ENCODE measurements at regions not wholly inside any gene's neighbourhood (a gene's known extent, or its start where the extent isn't known, plus 50 kb on each side); places are given as distances from the start of the nearest gene placed in this dataset.

DNA sequence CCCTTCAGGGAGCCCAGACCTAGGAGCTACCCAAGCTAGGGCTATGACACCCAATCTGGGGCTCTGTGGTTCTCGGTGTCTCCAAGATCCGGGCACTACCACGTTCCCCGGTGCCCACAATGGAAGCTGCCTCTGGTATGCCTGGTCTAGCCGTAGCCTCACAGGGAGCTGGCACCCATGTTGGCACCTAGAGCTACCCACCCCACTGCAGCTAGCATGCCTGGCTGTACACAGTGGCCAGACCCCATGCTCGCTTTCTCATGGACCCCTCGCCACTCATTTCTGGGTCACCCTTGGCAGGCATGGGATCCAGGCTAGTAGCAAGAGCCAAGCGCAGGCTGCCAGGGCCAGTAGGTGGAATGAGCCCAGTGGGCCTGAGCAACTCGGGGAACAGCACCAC, 109.0 kb downstream of the CYLC2 start:
- no peak overlapping the region for H3K4me2 ChIP-seq (ENCODE audit: insufficient read depth, low read length, poor library complexity, severe bottlenecking)
- H4K91ac ChIP-seq (ENCODE audit: low read depth, low read length, poor library complexity): no peak overlapping the region
- peak overlapping the region; percentile 1 for H3K14ac ChIP-seq (ENCODE audit: low read length)
- H2AK5ac ChIP-seq (ENCODE audit: low read depth, low read length): no peak overlapping the region
- no peak overlapping the region for H3K23ac ChIP-seq (ENCODE audit: low read depth, low read length, poor library complexity)
- H2BK15ac ChIP-seq (ENCODE audit: low read length): no peak overlapping the region
- no peaks in the 10 kb centered on the region for H3K27me3 ChIP-seq (ENCODE audit: control insufficient read depth in 3 of 3, insufficient read depth in 3 of 3, low read depth in 1 of 3, low read length in 3 of 3)
- no peaks in the 10 kb centered on the region for H3K36me3 ChIP-seq (replicated peaks in 1 of 2; ENCODE audit: control insufficient read depth in 2 of 2, insufficient read depth in 2 of 2, low read length in 2 of 2)
- H2BK120ac ChIP-seq (ENCODE audit: low read depth, low read length): no peak overlapping the region
- DNase-seq (ENCODE audit: low spot score): no peak
- no peak overlapping the region for H3K9ac ChIP-seq (ENCODE audit: low read depth, low read length, poor library complexity)
- no peak overlapping the region for H3K18ac ChIP-seq (ENCODE audit: low read length)
- H3K9me3 ChIP-seq (replicated peaks in 1 of 2; ENCODE audit: control insufficient read depth in 2 of 2, insufficient read depth in 1 of 2, low read depth in 1 of 2, low read length in 2 of 2): peaks cover 0 to 3% of the 10 kb centered on the region in 2 donors
- H3K27ac ChIP-seq (replicated peaks; ENCODE audit: low read length): no peak overlapping the region
- H4K8ac ChIP-seq (ENCODE audit: low read depth, low read length): no peak overlapping the region
- H2BK12ac ChIP-seq (ENCODE audit: low read length): no peak overlapping the region
- no CpG with 5 or more reads among the region's 9 CpGs for WGBS, 2 donors (ENCODE audit: extremely low coverage in 2 of 2, insufficient read length in 2 of 2, insufficient replicate concordance in 1 of 2)
- no peak overlapping the region for H3K4ac ChIP-seq (ENCODE audit: low read length)
- H2AFZ ChIP-seq (ENCODE audit: low read length): no peak overlapping the region
- no peak overlapping the region for H3K4me3 ChIP-seq (ENCODE audit: low read length in 2 of 2)
- no peaks in the 10 kb centered on the region for H3K4me1 ChIP-seq (ENCODE audit: control insufficient read depth in 2 of 2, insufficient read depth in 1 of 2, low read depth in 1 of 2, low read length in 2 of 2)
- no peak overlapping the region for H2BK5ac ChIP-seq (ENCODE audit: low read length)
- H3K79me1 ChIP-seq (ENCODE audit: low read depth, low read length): no peaks in the 10 kb centered on the region

DNA sequence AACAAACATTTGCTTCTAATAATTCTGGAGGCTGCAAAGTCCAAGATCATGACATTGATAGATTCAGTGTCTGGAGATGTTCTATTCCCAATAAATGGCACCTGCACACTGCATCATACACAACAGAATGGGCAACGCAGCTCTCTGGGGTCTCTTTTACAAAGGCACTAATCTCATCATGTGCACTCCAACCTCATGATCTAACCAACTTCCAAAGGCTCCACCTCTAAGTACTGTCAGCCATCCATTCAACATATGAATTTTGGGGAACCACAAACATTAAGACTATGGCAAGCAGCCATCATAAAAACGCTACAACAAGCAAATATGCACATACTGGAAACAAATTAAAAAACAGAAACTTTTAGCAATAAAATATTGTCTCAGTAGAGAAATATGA, 121.1 kb downstream of the CYLC2 start:
- H3K9me3 ChIP-seq (replicated peaks in 1 of 2; ENCODE audit: control insufficient read depth in 2 of 2, insufficient read depth in 1 of 2, low read depth in 1 of 2, low read length in 2 of 2): no peaks in the 10 kb centered on the region
- H3K9ac ChIP-seq (ENCODE audit: low read depth, low read length, poor library complexity): no peak overlapping the region
- H2BK120ac ChIP-seq (ENCODE audit: low read depth, low read length): no peak overlapping the region
- no peak overlapping the region for H3K27ac ChIP-seq (replicated peaks; ENCODE audit: low read length)
- no peaks in the 10 kb centered on the region for H3K4me1 ChIP-seq (ENCODE audit: control insufficient read depth in 2 of 2, insufficient read depth in 1 of 2, low read depth in 1 of 2, low read length in 2 of 2)
- no peak overlapping the region for H3K18ac ChIP-seq (ENCODE audit: low read length)
- no peak overlapping the region for H3K4me3 ChIP-seq (ENCODE audit: low read length in 2 of 2)
- H4K8ac ChIP-seq (ENCODE audit: low read depth, low read length): no peak overlapping the region
- H3K79me1 ChIP-seq (ENCODE audit: low read depth, low read length): no peaks in the 10 kb centered on the region
- no peaks in the 10 kb centered on the region for H3K36me3 ChIP-seq (replicated peaks in 1 of 2; ENCODE audit: control insufficient read depth in 2 of 2, insufficient read depth in 2 of 2, low read length in 2 of 2)
- H3K4me2 ChIP-seq (ENCODE audit: insufficient read depth, low read length, poor library complexity, severe bottlenecking): no peak overlapping the region
- H4K91ac ChIP-seq (ENCODE audit: low read depth, low read length, poor library complexity): no peak overlapping the region
- H2AFZ ChIP-seq (ENCODE audit: low read length): no peak overlapping the region
- no peak overlapping the region for H2BK15ac ChIP-seq (ENCODE audit: low read length)
- WGBS, 2 donors (ENCODE audit: extremely low coverage in 2 of 2, insufficient read length in 2 of 2, insufficient replicate concordance in 1 of 2): no CpG with 5 or more reads among the region's 2 CpGs
- no peaks in the 10 kb centered on the region for H3K27me3 ChIP-seq (ENCODE audit: control insufficient read depth in 3 of 3, insufficient read depth in 3 of 3, low read depth in 1 of 3, low read length in 3 of 3)
- H3K23ac ChIP-seq (ENCODE audit: low read depth, low read length, poor library complexity): no peak overlapping the region
- H2BK12ac ChIP-seq (ENCODE audit: low read length): no peak overlapping the region
- H2BK5ac ChIP-seq (ENCODE audit: low read length): no peak overlapping the region
- no peak overlapping the region for H3K4ac ChIP-seq (ENCODE audit: low read length)
- no peak overlapping the region for H3K14ac ChIP-seq (ENCODE audit: low read length)
- no peak overlapping the region for H2AK5ac ChIP-seq (ENCODE audit: low read depth, low read length)
- no peak for DNase-seq (ENCODE audit: low spot score)

DNA sequence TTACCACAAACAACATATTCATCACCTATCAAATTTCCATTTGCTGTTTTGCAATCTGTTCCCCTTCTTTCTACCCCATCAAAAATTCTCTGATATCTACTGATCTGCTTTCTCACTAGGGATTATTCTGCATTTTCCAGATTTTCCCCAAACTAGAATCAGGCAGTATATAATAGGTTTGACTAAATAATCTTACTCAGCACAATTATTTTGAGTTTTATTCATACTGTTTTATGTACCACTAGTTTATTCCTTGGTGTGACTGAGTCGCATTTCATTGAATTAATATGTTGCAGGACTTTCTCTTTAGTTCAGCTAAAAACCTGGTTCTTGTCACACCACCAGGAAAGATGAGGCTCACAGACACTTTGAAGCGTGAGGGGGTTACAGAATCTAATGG, 131.4 kb downstream of the CYLC2 start:
- Histone ChIP-seq H3K9ac (ENCODE audit: low read depth, low read length, poor library complexity) (no peak overlapping the region), H3K4me3 (ENCODE audit: low read length in 2 of 2) (no peak overlapping the region), H3K18ac (ENCODE audit: low read length) (no peak overlapping the region), H2BK15ac (ENCODE audit: low read length) (no peak overlapping the region), H3K4ac (ENCODE audit: low read length) (no peak overlapping the region), H2BK5ac (ENCODE audit: low read length) (no peak overlapping the region), H3K79me1 (ENCODE audit: low read depth, low read length) (no peaks in the 10 kb centered on the region), H2BK12ac (ENCODE audit: low read length) (no peak overlapping the region), H3K36me3 (replicated peaks in 1 of 2; ENCODE audit: control insufficient read depth in 2 of 2, insufficient read depth in 2 of 2, low read length in 2 of 2) (no peaks in the 10 kb centered on the region), H2BK120ac (ENCODE audit: low read depth, low read length) (no peak overlapping the region), H3K4me1 (ENCODE audit: control insufficient read depth in 2 of 2, insufficient read depth in 1 of 2, low read depth in 1 of 2, low read length in 2 of 2) (no peaks in the 10 kb centered on the region), H3K23ac (ENCODE audit: low read depth, low read length, poor library complexity) (no peak overlapping the region), H3K27me3 (ENCODE audit: control insufficient read depth in 3 of 3, insufficient read depth in 3 of 3, low read depth in 1 of 3, low read length in 3 of 3) (no peaks in the 10 kb centered on the region), H3K4me2 (ENCODE audit: insufficient read depth, low read length, poor library complexity, severe bottlenecking) (no peak overlapping the region), H3K27ac (replicated peaks; ENCODE audit: low read length) (no peak overlapping the region), H4K8ac (ENCODE audit: low read depth, low read length) (no peak overlapping the region), H2AK5ac (ENCODE audit: low read depth, low read length) (no peak overlapping the region), H2AFZ (ENCODE audit: low read length) (no peak overlapping the region), H3K9me3 (replicated peaks in 1 of 2; ENCODE audit: control insufficient read depth in 2 of 2, insufficient read depth in 1 of 2, low read depth in 1 of 2, low read length in 2 of 2) (peaks cover 0 to 4% of the 10 kb centered on the region in 2 donors), H4K91ac (ENCODE audit: low read depth, low read length, poor library complexity) (no peak overlapping the region), H3K14ac (ENCODE audit: low read length) (no peak overlapping the region)
- no CpG with 5 or more reads among the region's 2 CpGs for WGBS, 2 donors (ENCODE audit: extremely low coverage in 2 of 2, insufficient read length in 2 of 2, insufficient replicate concordance in 1 of 2)
- no peak for DNase-seq (ENCODE audit: low spot score)

DNA sequence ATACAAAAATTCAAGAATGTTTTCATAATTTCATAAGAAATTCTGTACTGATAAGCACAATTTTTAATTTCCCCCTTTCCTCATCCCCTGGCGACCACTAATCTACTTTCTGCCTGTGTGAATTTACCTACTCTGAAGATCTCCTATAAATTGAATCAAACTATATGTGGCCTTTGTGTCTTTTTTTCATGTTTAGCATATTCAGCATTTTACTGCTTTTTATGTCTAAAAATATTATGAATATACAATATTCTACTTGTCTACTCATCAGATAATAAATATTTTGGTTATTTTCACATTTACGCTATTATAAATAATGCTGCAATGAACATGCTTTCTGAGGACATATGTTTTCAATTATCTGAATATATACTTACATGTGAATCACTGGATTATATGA, 144.8 kb downstream of the CYLC2 start:
- Histone ChIP-seq H2BK15ac (ENCODE audit: low read length) (no peak overlapping the region), H3K79me1 (ENCODE audit: low read depth, low read length) (no peaks in the 10 kb centered on the region)

More for the DNA sequence above, 144.8 kb downstream of the CYLC2 start:
- Histone ChIP-seq H3K4me1 (ENCODE audit: control insufficient read depth in 2 of 2, insufficient read depth in 1 of 2, low read depth in 1 of 2, low read length in 2 of 2) (no peaks in the 10 kb centered on the region), H3K18ac (ENCODE audit: low read length) (no peak overlapping the region), H3K9me3 (replicated peaks in 1 of 2; ENCODE audit: control insufficient read depth in 2 of 2, insufficient read depth in 1 of 2, low read depth in 1 of 2, low read length in 2 of 2) (no peaks in the 10 kb centered on the region), H3K4ac (ENCODE audit: low read length) (no peak overlapping the region), H2BK5ac (ENCODE audit: low read length) (no peak overlapping the region), H3K14ac (ENCODE audit: low read length) (no peak overlapping the region), H2AFZ (ENCODE audit: low read length) (no peak overlapping the region), H3K9ac (ENCODE audit: low read depth, low read length, poor library complexity) (no peak overlapping the region), H4K8ac (ENCODE audit: low read depth, low read length) (no peak overlapping the region), H3K4me3 (ENCODE audit: low read length in 2 of 2) (no peak overlapping the region), H3K23ac (ENCODE audit: low read depth, low read length, poor library complexity) (no peak overlapping the region), H3K36me3 (replicated peaks in 1 of 2; ENCODE audit: control insufficient read depth in 2 of 2, insufficient read depth in 2 of 2, low read length in 2 of 2) (no peaks in the 10 kb centered on the region), H3K4me2 (ENCODE audit: insufficient read depth, low read length, poor library complexity, severe bottlenecking) (no peak overlapping the region), H2BK120ac (ENCODE audit: low read depth, low read length) (no peak overlapping the region), H2BK12ac (ENCODE audit: low read length) (no peak overlapping the region), H2AK5ac (ENCODE audit: low read depth, low read length) (no peak overlapping the region), H3K27ac (replicated peaks; ENCODE audit: low read length) (no peak overlapping the region), H3K27me3 (ENCODE audit: control insufficient read depth in 3 of 3, insufficient read depth in 3 of 3, low read depth in 1 of 3, low read length in 3 of 3) (no peaks in the 10 kb centered on the region), H4K91ac (ENCODE audit: low read depth, low read length, poor library complexity) (no peak overlapping the region)
- no peak for DNase-seq (ENCODE audit: low spot score)
- WGBS, 2 donors (ENCODE audit: extremely low coverage in 2 of 2, insufficient read length in 2 of 2, insufficient replicate concordance in 1 of 2): no CpG with 5 or more reads among the region's 2 CpGs
